GM23338 (cell line): ENCODE measurements at regions not wholly inside any gene's neighbourhood (a gene's known extent, or its start where the extent isn't known, plus 50 kb on each side); places are given as distances from the start of the nearest gene placed in this dataset.

Experiments
- ATAC-seq: fragments of 200-7000 bp; cut with Tn5 transposase; 3 replicates; pipeline ENCODE4 v1.9.1; 2020
- DNase-seq: peaks from one replicate; pipeline ENCODE4 v3.0.0-alpha.2; 2015; ENCODE audit warnings: low spot score
- H2AFZ ChIP-seq: fragments of 200-600 bp; sonication (generic); 2 replicates; pipeline ENCODE4 v1.8.0; 2016; ENCODE audit warnings: antibody characterized with exemption, mild to moderate bottlenecking, moderate library complexity
- H3F3A ChIP-seq: fragments of 200-600 bp; sonication (generic); replicated peaks from 2 replicates; pipeline ENCODE4 v1.8.0; 2017; ENCODE audit warnings: antibody characterized with exemption, mixed run types, low read depth
- H3K27ac ChIP-seq: fragments of 200-600 bp; sonication (generic); 2 replicates; pipeline ENCODE4 v1.6.1; 2016; ENCODE audit warnings: low read depth
- H3K27me3 ChIP-seq: fragments of 200-600 bp; sonication (generic); 2 replicates; pipeline ENCODE4 v1.8.0; 2016; ENCODE audit warnings: mild to moderate bottlenecking, mixed run types, moderate library complexity; ENCODE audit not compliant: insufficient read depth
- H3K36me3 ChIP-seq: fragments of 200-600 bp; sonication (generic); 2 replicates; pipeline ENCODE4 v1.8.0; 2016; ENCODE audit warnings: mild to moderate bottlenecking; ENCODE audit not compliant: insufficient read depth
- H3K4me1 ChIP-seq: fragments of 200-600 bp; sonication (generic); 2 replicates; pipeline ENCODE4 v1.8.0; 2016; ENCODE audit warnings: mild to moderate bottlenecking, moderate library complexity; ENCODE audit not compliant: insufficient read depth
- H3K4me2 ChIP-seq: fragments of 200-600 bp; sonication (generic); 2 replicates; pipeline ENCODE4 v1.7.1; 2017; ENCODE audit warnings: mixed run types
- H3K4me3 ChIP-seq: fragments of 200-600 bp; sonication (generic); 2 replicates; pipeline ENCODE4 v1.6.1; 2016; ENCODE audit warnings: mixed run types
- H3K79me2 ChIP-seq: fragments of 200-600 bp; sonication (generic); replicated peaks from 2 replicates; pipeline ENCODE4 v1.8.0; 2017; ENCODE audit warnings: mild to moderate bottlenecking; ENCODE audit not compliant: insufficient read depth
- H3K9me2 ChIP-seq: fragments of 200-600 bp; sonication (generic); 2 replicates; pipeline ENCODE4 v1.8.0; 2017; ENCODE audit not compliant: insufficient read depth
- H4K20me1 ChIP-seq: fragments of 200-600 bp; sonication (generic); replicated peaks from 2 replicates; pipeline ENCODE4 v1.8.0; 2017; ENCODE audit warnings: mild to moderate bottlenecking; ENCODE audit not compliant: insufficient read depth
- H3K27ac Mint-ChIP-seq: 2 replicates; pipeline ENCODE4 v1.8.0; 2020; ENCODE audit warnings: inconsistent platforms, mild to moderate bottlenecking, moderate library complexity, mixed read lengths
- H3K27me3 Mint-ChIP-seq: 3 replicates; pipeline ENCODE4 v1.8.0; 2022; ENCODE audit warnings: low read depth, mild to moderate bottlenecking, moderate library complexity, mixed read lengths, inconsistent platforms; ENCODE audit not compliant: insufficient read depth, poor library complexity
- H3K36me3 Mint-ChIP-seq: 3 replicates; pipeline ENCODE4 v1.8.0; 2021; ENCODE audit warnings: low read depth, mild to moderate bottlenecking, inconsistent platforms, moderate library complexity, mixed read lengths
- H3K4me1 Mint-ChIP-seq: 3 replicates; pipeline ENCODE4 v1.8.0; 2020; ENCODE audit warnings: mild to moderate bottlenecking, inconsistent platforms, mixed read lengths
- H3K4me3 Mint-ChIP-seq: 3 replicates; pipeline ENCODE4 v1.8.0; 2021; ENCODE audit warnings: moderate library complexity, mild to moderate bottlenecking, inconsistent platforms, mixed read lengths
- H3K9me3 Mint-ChIP-seq: 3 replicates; pipeline ENCODE4 v1.8.0; 2020; ENCODE audit warnings: moderate library complexity, mild to moderate bottlenecking, inconsistent platforms, mixed read lengths
- EZH2phosphoT487 ChIP-seq: fragments of 200-600 bp; sonication (generic); IDR thresholded peaks from one replicate; pipeline ENCODE4 v1.8.1; 2018; ENCODE audit warnings: antibody characterized with exemption; ENCODE audit not compliant: unreplicated experiment
- ZNF114 ChIP-seq: fragments of 250-450 bp; sonication (Bioruptor Pico); IDR thresholded peaks from 2 replicates; pipeline ENCODE4 v1.5.0; 2020; ENCODE audit warnings: mild to moderate bottlenecking, moderate library complexity
- TF ChIP-seq, protein P1 (sequence below), 2 experiments: fragments of 200-600 bp in 1 of 2; sonication (generic) in 1 of 2; conservative IDR thresholded peaks; 2 replicates each; pipeline versions ENCODE4 v1.5.1 to v1.6.1; 2016 to 2017; ENCODE audit warnings: antibody characterized with exemption in 2 of 2, low read depth in 2 of 2, mild to moderate bottlenecking in 2 of 2, moderate library complexity in 1 of 2
- TF ChIP-seq, protein P2 (sequence below): fragments of 250-450 bp; sonication (Bioruptor Pico); IDR thresholded peaks from 2 replicates; pipeline ENCODE4 v1.5.0; 2020; ENCODE audit warnings: mild to moderate bottlenecking, moderate library complexity

- Mint-ChIP-seq H3K9me3 (no peaks in the 10 kb centered on the region), H3K27ac (no peak overlapping the region), H3K27me3 (peaks cover 11% of the 10 kb centered on the region), H3K4me3 (no peak overlapping the region), H3K4me1 (peaks cover 13% of the 10 kb centered on the region; the same call in 2 of the 3 replicates), H3K36me3 (no peaks in the 10 kb centered on the region)
- H3K9me2 ChIP-seq = no peaks in the 10 kb centered on the region
- TF ChIP-seq EZH2phosphoT487 (no peak), ZNF114 (CRISPR knock-in tag) (no peak)
- TF ChIP-seq, protein P1, sequence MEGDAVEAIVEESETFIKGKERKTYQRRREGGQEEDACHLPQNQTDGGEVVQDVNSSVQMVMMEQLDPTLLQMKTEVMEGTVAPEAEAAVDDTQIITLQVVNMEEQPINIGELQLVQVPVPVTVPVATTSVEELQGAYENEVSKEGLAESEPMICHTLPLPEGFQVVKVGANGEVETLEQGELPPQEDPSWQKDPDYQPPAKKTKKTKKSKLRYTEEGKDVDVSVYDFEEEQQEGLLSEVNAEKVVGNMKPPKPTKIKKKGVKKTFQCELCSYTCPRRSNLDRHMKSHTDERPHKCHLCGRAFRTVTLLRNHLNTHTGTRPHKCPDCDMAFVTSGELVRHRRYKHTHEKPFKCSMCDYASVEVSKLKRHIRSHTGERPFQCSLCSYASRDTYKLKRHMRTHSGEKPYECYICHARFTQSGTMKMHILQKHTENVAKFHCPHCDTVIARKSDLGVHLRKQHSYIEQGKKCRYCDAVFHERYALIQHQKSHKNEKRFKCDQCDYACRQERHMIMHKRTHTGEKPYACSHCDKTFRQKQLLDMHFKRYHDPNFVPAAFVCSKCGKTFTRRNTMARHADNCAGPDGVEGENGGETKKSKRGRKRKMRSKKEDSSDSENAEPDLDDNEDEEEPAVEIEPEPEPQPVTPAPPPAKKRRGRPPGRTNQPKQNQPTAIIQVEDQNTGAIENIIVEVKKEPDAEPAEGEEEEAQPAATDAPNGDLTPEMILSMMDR (conservative IDR thresholded peaks at IDR 0.05; ENCODE audit: low read depth in 2 of 2) = no peak
- no peak overlapping the region for H2AFZ ChIP-seq
- no peak for ATAC-seq
- no peaks in the 10 kb centered on the region for H3K36me3 ChIP-seq
- DNase-seq = no peak
- no peaks in the 10 kb centered on the region for H4K20me1 ChIP-seq
- H3K79me2 ChIP-seq = no peaks in the 10 kb centered on the region
- H3K4me2 ChIP-seq = no peak overlapping the region
- peaks cover 8% of the 10 kb centered on the region for H3K4me1 ChIP-seq
- H3K4me3 ChIP-seq = no peak overlapping the region
- H3K27ac ChIP-seq = no peak overlapping the region
- H3F3A ChIP-seq = no peaks in the 10 kb centered on the region
- H3K27me3 ChIP-seq = no peaks in the 10 kb centered on the region
These were observed 97.9 kb downstream of the RIPK4 start for GRCh38 chr21:41668686-41669532.

DNA sequence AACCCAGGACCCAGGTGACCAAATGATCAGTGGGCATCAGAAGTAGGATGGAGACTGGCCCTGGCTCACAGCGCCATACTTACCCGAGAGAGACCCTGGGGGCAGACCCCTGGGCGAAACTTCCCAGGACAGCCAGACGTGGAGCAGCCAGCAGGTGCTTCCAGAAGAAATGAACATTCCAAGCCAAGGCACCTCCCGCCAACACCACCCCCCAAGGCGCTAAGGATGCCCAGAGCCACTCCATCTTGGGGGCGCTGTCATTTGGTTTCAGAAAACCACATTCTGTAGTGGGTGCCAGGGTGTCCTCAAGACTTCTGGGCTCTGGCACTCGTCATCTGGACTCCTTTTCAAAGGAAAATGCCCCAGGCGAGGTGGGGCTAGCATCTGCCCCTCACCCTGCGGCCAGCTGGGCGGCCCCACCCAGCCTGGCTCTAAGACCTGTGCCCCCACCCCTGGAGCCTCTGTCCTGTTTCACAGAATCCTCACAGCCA, 98.8 kb downstream of the RIPK4 start:
- H3K27me3 ChIP-seq = no peaks in the 10 kb centered on the region

More for the DNA sequence above, 98.8 kb downstream of the RIPK4 start:
- Histone ChIP-seq H3K27ac (no peak overlapping the region), H3F3A (no peaks in the 10 kb centered on the region), H2AFZ (no peak overlapping the region), H3K4me3 (no peak overlapping the region), H3K4me2 (no peak overlapping the region), H4K20me1 (no peaks in the 10 kb centered on the region), H3K36me3 (no peaks in the 10 kb centered on the region), H3K4me1 (peaks cover 2% of the 10 kb centered on the region), H3K79me2 (no peaks in the 10 kb centered on the region), H3K9me2 (no peaks in the 10 kb centered on the region)
- no peak overlapping the region for H3K4me3 Mint-ChIP-seq
- DNase-seq (no peak), ATAC-seq (no peak)
- no peaks in the 10 kb centered on the region for H3K36me3 Mint-ChIP-seq
- TF ChIP-seq, protein P2, sequence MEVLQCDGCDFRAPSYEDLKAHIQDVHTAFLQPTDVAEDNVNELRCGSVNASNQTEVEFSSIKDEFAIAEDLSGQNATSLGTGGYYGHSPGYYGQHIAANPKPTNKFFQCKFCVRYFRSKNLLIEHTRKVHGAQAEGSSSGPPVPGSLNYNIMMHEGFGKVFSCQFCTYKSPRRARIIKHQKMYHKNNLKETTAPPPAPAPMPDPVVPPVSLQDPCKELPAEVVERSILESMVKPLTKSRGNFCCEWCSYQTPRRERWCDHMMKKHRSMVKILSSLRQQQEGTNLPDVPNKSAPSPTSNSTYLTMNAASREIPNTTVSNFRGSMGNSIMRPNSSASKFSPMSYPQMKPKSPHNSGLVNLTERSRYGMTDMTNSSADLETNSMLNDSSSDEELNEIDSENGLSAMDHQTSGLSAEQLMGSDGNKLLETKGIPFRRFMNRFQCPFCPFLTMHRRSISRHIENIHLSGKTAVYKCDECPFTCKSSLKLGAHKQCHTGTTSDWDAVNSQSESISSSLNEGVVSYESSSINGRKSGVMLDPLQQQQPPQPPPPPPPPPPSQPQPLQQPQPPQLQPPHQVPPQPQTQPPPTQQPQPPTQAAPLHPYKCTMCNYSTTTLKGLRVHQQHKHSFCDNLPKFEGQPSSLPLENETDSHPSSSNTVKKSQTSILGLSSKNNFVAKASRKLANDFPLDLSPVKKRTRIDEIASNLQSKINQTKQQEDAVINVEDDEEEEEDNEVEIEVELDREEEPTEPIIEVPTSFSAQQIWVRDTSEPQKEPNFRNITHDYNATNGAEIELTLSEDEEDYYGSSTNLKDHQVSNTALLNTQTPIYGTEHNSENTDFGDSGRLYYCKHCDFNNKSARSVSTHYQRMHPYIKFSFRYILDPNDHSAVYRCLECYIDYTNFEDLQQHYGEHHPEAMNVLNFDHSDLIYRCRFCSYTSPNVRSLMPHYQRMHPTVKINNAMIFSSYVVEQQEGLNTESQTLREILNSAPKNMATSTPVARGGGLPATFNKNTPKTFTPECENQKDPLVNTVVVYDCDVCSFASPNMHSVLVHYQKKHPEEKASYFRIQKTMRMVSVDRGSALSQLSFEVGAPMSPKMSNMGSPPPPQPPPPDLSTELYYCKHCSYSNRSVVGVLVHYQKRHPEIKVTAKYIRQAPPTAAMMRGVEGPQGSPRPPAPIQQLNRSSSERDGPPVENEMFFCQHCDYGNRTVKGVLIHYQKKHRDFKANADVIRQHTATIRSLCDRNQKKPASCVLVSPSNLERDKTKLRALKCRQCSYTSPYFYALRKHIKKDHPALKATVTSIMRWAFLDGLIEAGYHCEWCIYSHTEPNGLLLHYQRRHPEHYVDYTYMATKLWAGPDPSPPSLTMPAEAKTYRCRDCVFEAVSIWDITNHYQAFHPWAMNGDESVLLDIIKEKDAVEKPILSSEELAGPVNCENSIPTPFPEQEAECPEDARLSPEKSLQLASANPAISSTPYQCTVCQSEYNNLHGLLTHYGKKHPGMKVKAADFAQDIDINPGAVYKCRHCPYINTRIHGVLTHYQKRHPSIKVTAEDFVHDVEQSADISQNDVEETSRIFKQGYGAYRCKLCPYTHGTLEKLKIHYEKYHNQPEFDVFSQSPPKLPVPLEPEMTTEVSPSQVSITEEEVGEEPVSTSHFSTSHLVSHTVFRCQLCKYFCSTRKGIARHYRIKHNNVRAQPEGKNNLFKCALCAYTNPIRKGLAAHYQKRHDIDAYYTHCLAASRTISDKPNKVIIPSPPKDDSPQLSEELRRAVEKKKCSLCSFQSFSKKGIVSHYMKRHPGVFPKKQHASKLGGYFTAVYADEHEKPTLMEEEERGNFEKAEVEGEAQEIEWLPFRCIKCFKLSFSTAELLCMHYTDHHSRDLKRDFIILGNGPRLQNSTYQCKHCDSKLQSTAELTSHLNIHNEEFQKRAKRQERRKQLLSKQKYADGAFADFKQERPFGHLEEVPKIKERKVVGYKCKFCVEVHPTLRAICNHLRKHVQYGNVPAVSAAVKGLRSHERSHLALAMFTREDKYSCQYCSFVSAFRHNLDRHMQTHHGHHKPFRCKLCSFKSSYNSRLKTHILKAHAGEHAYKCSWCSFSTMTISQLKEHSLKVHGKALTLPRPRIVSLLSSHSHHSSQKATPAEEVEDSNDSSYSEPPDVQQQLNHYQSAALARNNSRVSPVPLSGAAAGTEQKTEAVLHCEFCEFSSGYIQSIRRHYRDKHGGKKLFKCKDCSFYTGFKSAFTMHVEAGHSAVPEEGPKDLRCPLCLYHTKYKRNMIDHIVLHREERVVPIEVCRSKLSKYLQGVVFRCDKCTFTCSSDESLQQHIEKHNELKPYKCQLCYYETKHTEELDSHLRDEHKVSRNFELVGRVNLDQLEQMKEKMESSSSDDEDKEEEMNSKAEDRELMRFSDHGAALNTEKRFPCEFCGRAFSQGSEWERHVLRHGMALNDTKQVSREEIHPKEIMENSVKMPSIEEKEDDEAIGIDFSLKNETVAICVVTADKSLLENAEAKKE (CRISPR knock-in tag) = no peak
- H3K9me3 Mint-ChIP-seq = no peaks in the 10 kb centered on the region
- 0 out of 3 replicates have a peak, but pooled peaks cover 6% of the 10 kb centered on the region for H3K4me1 Mint-ChIP-seq
- no peak overlapping the region for H3K27ac Mint-ChIP-seq
- H3K27me3 Mint-ChIP-seq = peaks cover 11% of the 10 kb centered on the region
